ENCODE measurements at regions not wholly inside any gene's neighbourhood (a gene's known extent, or its start where the extent isn't known, plus 50 kb on each side); places are given as distances from the start of the nearest gene placed in this dataset.
A peak's percentile ranks its signal among the peaks of the same experiment; 100 is the strongest.

DNA sequence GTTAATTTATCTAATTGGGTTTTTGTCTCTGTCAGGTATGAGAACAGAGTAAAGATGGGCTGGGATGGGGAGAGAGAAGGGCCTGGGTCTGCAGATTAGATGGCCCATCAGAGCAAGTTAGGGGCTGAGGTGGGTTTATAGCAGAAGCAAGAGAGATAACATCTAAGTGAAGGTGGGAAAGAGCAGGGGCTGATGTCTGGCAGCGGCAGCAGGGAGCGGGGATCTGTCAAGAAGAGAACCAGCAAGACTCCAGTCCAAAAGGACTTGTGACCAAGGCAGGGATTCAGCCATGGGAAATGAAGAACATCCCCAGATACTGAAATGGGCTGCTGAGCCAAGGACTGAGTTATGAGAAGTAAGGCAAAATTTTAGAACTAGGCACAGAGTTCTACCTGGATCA, 320.6 kb upstream of the TBL1XR1 start:
- DNase-seq = no peak

GRCh38 chr3:177519588-177519987, 322.3 kb upstream of the TBL1XR1 start:
- no peak for DNase-seq

DNA sequence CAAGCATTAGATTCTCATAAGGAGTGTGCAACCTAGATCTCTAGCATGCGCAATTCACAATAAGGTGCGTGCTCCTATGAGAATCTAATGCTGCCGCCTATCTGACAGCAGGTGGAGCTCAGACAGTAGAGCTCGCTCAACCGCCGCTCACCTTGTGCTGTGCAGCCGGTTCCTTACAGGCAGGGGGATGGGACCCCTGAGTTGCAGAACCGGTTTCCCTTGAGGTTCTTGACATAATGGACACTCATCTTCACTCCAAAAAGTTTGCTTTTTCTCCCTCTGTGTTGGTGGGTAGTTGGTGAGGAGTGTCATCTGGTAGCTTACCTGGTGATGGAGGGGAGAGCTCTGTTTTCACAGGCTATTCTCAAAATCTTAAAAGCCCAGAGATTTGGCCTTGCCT, 324.0 kb upstream of the TBL1XR1 start:
- DNase-seq = peak; percentile 92

GRCh38 chr3:177522051-177522450, 324.8 kb upstream of the TBL1XR1 start:
- DNase-seq = peak; percentile 63

DNA sequence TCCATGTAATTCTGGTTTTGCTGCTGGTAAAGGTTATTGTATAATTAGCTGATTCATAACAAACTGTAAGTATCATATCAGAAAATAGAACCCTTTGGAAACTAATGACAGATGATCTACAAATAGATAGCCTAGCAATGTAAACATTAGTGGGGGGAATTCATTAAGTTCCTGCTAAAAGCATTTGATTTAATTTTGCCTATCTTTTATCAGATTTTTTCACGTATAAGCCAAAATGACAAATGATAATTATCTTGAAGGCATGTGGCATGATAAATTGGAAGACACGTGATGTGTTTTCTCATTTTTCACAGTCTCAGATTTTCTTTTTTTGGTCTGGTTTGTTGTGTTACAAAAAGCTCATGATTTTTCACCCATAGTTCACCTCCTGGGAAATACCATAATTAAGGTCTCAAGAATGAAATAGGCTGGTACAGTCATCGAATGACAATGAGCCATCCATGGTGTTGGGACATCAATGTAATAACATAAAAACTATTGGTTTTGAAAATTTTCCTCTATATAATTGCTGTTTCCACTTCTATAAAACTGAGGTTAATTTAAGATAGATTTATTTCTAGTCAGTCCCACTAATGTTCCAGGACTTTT, 325.9 kb upstream of the TBL1XR1 start:
- no peak for DNase-seq

- no peak for DNase-seq
These were observed 326.7 kb upstream of the TBL1XR1 start for GRCh38 chr3:177523872-177524438.

- no peak for DNase-seq
These were observed 327.5 kb upstream of the TBL1XR1 start for GRCh38 chr3:177524742-177525141.

GRCh38 chr3:177525414-177525813, 328.1 kb upstream of the TBL1XR1 start:
- DNase-seq = no peak

DNA sequence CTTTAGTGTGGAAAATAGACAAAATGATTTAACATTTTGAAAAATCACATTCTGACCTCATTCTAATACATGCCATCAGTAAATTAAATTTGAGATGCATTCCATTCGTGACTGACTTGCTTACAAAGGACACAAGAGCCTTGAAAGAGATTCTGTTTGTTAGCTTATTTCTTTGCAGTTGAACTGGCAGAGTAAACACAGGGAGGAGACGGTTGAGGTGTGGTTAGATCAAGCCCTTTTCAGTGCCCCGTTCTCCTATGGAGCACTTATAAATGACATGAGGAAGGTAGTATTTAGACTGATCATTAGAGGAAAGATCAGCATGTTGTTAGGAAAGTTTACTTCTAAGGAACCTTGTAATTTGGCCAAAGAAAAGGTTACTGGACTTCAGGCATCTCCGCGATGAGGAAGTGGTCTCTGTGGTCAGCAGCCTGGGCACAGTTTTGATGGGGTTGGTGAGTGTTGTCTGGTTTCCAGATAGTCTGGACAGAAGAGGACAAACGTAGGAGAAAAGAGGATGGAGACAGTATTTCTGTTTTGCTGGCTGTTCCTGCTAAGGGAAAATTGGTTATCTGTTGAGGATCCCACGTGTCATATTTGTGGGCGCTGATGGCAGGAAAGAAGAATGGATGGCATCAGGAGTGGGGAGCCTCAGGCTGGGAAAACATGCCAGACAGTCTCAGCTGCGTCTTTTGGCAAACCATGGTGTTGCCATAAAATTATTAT, 328.9 kb upstream of the TBL1XR1 start:
- DNase-seq = no peak

DNA sequence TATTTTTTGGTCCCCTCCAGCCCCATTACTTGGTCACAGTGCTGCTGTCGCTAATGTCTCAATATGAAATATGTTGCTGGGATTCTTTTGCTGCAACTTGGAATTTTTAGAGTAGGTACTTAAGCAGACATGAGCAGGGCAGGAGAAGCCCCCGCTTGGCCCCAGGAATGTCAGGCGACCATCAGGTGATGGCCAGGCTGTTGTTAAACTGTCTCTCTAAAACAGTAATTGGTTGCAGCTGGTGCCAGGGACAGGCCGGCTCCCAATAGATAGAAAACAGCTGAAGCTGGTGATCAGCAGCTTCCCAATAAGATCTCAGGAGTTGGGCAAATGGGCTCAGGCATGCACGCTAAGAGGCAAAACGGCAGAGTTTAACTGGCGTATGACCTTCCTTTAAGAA, 329.9 kb upstream of the TBL1XR1 start:
- DNase-seq = no peak

DNA sequence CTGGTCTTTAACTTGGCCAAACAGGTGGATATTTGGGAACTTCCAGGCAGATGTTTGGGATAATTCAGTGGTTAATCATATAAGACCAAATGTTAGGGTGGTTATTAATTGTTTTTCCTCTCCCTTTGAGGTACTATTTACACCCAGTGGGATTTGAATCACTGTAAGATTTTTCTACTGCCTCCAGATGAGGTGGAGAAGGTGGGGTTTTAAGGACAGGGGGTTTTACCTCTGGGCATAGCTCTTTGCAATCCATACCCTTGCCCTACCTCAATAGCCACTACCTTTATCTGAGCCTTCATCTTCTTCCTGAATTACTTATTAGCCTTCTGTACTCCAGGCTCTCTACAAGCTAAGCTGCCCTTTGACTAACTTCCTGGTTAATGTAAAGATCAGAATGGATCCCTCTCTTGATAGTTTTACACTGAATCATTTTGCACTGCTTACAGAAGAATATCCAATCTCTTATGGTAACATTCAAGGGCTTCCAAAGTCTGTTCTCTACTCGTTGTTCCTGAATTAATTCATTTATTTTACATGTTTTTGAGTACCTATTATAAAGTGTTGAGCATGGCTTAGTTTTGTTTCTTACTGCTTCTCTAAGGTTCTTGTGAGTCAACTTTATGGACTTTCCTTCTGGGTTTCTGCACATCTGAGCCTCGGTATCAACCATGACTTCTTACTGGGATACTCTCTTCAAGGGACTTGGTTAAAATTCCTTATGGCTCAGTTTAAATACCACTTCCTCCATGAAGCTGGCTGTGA, 331.2 kb upstream of the TBL1XR1 start:
- DNase-seq = no peak

DNA sequence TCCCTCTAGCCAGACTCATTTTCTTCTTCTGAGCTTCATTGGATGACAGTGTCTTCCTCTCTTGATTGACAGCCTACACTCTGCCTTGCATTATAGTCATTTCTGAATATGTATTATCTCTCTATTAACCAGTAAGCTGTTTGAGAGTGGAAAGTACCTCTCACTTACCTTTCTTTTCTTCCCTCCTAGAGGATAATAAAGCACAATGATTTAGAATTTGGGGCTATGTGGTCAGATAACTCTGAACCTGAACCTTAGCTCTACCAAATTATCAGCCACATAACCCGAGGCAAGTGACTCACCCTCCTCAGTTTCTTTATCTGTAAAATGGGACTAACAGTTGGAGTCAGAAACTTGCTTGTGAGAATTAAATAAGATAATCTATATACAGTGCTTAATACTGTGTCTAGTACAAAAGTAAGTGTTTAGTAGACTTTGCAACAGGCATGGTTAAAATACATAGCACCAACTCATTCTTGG, 331.8 kb upstream of the TBL1XR1 start:
- DNase-seq = no peak

DNA sequence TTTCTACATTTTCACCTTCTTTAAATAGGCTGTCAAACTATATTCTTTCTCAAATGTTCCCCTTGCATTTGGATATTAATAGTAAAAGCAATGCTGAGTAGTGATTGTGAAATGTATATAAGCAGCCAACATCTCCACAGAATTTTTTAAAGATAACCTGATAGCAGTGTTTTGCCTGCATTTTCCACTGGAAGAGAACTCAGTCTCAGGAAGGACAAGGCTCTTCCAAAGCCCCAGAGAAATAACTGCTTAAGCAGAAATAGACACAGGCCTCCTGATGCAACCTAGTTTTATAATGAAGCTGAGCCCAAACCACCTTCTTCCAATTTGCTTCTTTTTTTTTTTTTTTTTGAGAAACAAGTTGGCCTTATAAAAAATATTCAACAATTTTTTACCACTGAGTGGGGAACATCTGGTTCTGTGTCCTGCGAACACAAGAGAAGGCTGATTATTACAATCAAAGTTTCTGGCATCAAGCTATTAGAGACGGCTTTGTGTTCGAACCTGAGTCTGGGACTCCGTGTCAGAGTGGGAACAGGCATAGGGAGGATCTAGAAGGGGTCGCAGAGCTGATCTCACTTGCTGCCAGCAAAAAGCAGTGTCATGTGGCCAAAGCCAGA, 332.5 kb upstream of the TBL1XR1 start:
- DNase-seq = no peak

- no peak for DNase-seq
These were observed 333.6 kb upstream of the TBL1XR1 start for GRCh38 chr3:177530908-177531307.

DNA sequence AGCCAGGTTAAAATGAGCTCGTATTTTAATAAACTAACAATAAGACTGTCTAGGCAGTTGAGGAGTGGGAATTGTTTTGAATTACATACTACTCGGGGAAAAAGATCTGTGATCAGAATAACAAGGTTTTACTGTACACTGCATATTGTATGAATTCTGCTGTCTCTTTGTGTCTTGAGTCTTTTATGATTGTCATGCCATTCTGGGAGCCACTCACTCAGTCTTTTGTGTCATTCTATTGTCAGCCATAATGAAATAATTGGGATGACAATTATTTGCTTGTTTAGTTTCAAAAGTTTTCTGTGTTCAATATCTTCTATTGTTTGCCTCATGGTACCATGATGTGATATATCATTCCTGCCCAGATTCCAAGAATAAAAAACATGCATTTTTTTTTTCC, 339.6 kb upstream of the TBL1XR1 start:
- no peak for DNase-seq

DNA sequence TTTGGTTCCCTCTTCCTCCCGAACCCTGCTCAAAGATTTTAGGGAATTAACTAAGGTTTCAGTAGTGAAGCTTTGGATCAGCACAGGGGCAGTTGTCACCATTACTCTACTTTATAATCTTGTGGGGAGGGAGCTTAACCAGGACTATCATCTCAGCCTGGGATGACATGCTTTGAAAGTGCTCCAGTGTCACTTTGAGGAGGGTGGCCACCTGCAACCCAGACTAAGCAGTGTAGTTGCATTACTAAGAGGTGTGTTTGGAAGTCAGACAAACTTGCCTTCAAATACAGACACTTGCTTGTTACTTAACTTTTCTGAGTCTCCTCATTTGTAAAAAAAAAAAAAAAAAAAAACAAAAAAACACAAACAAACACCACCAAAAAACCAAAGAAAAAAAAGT, 340.3 kb upstream of the TBL1XR1 start:
- DNase-seq = no peak

DNA sequence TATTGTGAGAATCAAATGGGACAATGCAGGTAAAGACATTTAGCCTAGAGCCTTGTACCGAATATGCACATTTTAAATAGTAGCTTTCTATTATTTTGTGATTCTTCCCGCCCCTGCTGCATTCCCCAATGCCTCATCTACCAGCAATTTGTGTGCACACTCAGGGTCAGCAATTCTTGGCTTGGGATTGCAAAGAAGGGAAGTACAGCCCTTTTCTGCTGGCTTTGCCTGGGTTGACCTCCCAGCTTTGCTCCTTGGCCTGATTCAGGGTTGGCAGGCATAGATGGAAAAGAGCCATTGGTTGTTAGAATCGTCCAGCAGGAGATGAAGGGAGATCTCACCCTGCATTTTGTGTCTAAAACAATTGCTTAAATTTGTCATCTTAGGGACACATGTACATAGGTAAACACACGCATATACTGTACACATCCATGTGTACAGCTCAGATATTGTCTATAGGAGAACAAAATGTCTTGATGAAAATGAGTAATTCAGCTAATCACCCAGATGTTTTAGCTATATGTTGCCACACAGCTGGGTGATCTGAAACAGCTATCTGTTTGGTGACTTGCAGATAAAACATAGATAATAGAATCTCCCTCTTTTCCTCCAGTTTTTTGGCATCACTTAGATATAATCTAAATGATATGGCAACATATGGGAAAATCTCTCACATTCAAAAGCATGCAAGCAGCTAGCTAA, 340.9 kb upstream of the TBL1XR1 start:
- DNase-seq = no peak

DNA sequence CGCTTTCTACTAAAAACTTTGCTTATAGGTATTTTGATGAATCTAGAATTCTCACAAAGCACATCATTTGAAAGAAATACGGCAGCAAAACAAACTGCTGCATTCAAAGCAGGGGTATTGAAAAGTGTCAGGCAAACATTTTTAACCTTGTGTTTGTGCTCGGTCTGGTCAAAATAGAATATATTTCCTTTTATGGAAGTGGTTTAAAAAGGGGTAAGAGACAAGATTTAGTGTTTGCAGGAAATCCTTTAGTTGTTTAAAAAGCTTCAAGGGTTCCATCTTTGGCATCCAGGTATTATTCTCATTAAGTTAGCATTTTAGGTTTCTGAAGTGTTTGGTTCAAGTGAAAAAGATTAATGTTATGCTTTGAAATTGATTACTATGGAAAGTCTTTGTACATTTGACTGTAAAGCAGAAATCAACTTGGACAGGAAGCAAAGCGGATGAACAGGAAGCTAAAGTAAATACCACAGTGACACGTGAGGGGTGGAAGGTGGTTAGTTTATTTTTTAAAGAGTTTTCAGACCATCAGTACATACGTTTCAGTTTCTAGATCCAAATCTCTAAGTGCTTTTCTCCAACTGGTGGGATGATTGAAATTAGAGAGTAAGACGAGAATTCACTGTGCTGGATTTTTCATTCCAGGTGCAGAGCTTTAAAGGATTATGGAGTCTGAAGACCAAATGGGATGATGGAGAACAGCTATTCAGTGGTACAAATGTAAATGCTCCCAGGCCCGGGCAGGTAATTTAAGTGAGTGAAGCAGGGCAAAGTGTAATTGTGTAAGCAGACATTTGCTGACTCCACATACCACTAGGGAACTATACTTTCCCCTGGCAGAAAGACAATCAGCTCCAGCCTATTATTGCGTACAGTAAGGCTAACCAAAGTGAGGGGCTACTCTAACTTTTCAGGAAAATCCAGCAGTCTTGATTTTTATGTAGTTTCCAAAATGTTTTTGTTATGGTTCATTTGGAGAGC, 341.8 kb upstream of the TBL1XR1 start:
- no peak for DNase-seq

GRCh38 chr3:177541541-177541940, 344.3 kb upstream of the TBL1XR1 start:
- no peak for DNase-seq

- DNase-seq = no peak
These were observed 348.7 kb upstream of the TBL1XR1 start for GRCh38 chr3:177545964-177546363.

DNA sequence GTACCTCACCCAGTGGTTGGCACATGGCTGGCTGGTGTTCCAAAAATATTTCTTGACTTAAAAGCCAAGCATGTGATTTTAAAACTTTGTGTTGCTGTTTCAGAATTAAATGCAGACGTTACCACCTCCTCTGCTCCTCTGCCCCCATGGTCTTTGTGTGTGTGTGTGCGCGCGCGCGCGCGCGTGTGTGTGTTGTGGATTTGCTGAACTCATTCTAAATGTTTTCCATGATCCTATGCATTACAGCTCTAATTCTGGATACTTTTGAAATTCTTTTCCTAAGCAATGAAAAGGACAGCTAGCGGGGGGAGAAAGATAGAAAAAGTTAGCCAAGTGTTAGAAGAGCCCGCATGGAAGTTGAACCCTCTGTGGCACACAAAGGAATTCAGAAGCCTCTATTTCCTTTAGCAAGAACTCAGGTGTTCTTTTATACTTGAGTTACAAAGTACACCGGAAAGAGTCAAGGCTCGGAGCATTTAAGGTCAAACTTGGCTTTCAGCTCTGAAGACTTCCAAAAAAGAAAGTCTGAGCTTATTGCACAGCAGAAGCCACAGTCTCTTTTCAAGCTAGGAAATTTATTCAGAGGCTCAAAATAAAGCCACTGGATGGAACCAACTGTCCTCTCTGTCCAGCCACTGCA, 350.5 kb upstream of the TBL1XR1 start:
- DNase-seq = no peak

Data from islet precursor cell (in vitro differentiated cells).